GM13977 (cell line): ENCODE measurements at regions not wholly inside any gene's neighbourhood (a gene's known extent, or its start where the extent isn't known, plus 50 kb on each side); places are given as distances from the start of the nearest gene placed in this dataset.

Experiments used
- DNase-seq: peaks from one replicate; pipeline ENCODE4 v3.0.0; 2012; ENCODE audit warnings: low spot score
- in situ Hi-C: fragments of 300-500 bp; cut with MboI; formaldehyde crosslinking; loops from one replicate; pipeline ENCODE4 v1.12.0; 2022; ENCODE audit warnings: low sequenced_read_pairs, low pct_unique_long_range_greater_than_20kb, mixed read lengths, inconsistent platforms; ENCODE audit not compliant: unreplicated experiment
- TF ChIP-seq, protein P1 (sequence below): IDR thresholded peaks from 2 replicates; pipeline ENCODE4 v1.5.1; 2012; ENCODE audit warnings: mild to moderate bottlenecking, control low read depth; ENCODE audit not compliant: insufficient read depth; ENCODE audit errors: extremely low read depth, missing control alignments

DNA sequence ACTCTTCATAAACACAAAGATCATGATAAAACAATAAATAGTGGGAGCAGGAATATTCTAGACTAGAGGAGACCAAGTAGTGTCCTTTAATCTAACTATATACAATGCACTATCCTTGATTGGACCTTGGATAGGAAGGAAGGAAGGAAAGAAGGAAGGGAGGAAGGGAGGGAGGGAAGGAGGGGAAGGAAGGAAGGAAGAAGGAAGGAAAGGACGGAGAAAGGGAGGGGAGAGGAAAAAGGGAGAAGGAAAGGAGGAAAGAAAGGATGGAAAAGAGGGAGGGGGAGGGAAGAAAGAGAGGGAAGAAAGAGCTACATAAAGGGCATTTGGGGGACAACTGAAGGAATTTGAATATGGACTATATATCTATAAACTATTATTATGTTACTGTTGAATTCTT is 95.0 kb upstream of the SMARCAD1 start:
- in situ Hi-C loops, result no loop called here
- DNase-seq, result no peak
- TF ChIP-seq, protein P1, sequence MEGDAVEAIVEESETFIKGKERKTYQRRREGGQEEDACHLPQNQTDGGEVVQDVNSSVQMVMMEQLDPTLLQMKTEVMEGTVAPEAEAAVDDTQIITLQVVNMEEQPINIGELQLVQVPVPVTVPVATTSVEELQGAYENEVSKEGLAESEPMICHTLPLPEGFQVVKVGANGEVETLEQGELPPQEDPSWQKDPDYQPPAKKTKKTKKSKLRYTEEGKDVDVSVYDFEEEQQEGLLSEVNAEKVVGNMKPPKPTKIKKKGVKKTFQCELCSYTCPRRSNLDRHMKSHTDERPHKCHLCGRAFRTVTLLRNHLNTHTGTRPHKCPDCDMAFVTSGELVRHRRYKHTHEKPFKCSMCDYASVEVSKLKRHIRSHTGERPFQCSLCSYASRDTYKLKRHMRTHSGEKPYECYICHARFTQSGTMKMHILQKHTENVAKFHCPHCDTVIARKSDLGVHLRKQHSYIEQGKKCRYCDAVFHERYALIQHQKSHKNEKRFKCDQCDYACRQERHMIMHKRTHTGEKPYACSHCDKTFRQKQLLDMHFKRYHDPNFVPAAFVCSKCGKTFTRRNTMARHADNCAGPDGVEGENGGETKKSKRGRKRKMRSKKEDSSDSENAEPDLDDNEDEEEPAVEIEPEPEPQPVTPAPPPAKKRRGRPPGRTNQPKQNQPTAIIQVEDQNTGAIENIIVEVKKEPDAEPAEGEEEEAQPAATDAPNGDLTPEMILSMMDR, result no peak

DNA sequence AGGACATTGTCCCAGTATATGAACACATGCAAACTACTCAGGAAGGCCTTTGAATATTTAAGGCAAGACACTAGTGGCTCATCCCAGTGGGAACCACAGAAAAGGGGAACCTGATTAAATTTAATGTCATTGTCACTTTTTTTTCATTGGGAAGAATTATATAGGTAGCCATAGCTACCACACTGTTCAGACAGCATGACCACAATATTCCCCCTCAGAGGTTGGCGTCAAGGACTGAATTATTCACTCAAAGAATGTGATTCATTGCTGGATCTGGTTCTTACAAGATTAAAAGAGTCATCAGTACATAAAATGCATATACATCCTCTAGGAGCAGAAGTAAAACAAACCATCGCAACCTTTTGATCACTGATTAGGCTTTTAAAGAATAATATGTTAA is 92.0 kb upstream of the SMARCAD1 start:
- in situ Hi-C loops, result no loop called here
- no peak for DNase-seq
- TF ChIP-seq, protein P1, result no peak

DNA sequence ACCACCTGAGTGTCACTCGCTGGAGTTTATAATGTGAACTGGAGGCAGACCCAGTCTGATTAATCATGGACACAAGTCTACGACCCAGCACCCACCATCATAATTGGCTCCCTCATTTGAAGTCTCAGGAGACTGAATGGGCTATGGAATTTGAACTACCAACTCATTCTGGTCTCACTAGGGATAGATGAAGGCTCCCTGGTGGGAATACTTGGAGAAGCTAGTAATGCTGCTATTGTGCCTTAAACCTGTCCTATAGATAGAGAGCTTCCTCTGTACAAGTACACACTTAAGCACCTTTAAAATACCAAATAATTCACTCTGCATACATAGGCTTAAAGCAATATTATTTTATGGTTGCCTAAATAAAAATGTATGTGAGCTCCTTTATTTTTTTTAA is 90.8 kb upstream of the SMARCAD1 start:
- no peak for DNase-seq
- in situ Hi-C loops, result no loop called here
- TF ChIP-seq, protein P1, result no peak

DNA sequence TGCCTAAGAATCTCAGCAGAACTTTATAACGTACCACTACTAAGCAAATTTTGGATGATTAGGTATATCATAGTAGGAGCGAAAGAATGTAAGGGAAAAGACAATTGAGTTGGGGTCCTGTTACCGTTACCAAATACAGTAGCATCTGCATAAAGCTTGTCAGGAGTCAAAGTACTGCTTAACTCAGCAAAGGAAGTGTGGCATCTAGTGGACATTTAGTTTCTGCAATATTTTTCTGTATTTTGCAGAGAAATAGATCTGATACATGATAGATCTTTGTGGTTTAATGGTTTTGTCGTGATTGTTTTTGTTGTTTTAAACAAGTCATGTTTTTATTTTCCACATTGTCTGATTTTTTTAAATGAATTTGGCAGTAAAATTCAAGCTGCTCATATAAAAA is 81.0 kb upstream of the SMARCAD1 start:
- no peak for DNase-seq
- TF ChIP-seq, protein P1, result peak; percentile 14
- in situ Hi-C loops, result loop anchor here (25.0 kb wide), 1 partner anchor 339 kb away; no protein-coding TSS in a partner anchor

DNA sequence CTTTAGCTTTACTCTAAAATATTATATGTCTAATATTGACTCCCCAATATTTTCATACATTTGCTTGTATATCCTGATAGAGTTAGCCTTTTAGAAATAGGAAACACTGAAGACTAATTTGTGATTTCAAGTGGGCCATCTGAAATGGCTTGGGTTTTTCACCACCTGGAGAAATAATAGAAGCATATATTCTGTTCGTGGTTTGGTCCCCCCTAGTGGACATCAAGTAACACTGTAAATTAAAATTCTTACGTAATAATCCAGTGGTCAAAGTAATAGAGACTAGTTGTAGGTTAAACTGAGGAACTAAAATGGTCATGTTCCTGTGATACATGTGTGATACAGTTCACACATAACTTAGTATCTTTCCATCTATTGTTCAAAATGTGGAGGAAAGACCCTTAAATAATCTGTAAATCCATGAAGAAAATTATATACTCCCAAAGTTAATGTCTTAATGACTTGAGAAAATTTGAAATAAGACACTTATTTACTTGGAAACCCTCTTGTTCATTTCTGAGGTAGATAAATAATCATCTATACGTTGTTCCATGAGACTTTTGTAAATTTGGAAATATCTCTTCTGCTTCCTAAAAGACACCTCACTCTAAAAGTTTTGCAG is 79.8 kb upstream of the SMARCAD1 start:
- peak; percentile 25 for DNase-seq
- in situ Hi-C loops, result loop anchor here (25.0 kb wide), 1 partner anchor 341 kb away; no protein-coding TSS in a partner anchor
- TF ChIP-seq, protein P1, result peak; percentile 49

DNA sequence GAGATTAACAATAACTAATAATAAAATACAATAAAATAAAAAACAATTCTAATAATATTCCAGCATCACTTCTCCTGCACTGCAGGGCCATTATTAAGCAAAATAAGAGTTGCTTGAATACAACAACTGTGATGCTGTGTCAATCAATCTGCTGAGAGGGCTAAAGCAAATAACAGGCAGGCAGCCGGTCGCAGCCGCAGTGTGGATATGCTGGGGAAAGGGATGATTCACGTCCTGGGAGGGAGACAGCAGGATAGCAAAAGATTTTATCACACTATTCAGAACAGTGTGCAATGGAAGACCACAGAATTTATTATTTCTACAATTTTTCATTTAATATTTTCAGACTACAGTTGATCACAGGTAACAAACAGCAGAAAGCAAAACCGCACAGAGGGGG is 76.5 kb upstream of the SMARCAD1 start:
- DNase-seq, result no peak
- in situ Hi-C loops, result loop anchor here (25.0 kb wide), 1 partner anchor 344 kb away; no protein-coding TSS in a partner anchor

More for the DNA sequence above, 76.5 kb upstream of the SMARCAD1 start:
- TF ChIP-seq, protein P1, result no peak
